Glutamatergic neuron (in vitro differentiated cells): ENCODE measurements at regions not wholly inside any gene's neighbourhood (a gene's known extent, or its start where the extent isn't known, plus 50 kb on each side); places are given as distances from the start of the nearest gene placed in this dataset.
"Not testable (repeated sequence)": the region's sequence is repeated elsewhere in the genome, so short reads cannot be mapped to it uniquely, and the experiment has no call there.

Experiments
- DNase-seq: peaks from one replicate; pipeline ENCODE4 v3.0.0; 2022
- H3K27ac Mint-ChIP-seq: one replicate; pipeline ENCODE4 v1.8.0; 2020; ENCODE audit warnings: mild to moderate bottlenecking, mixed read lengths, inconsistent platforms; ENCODE audit not compliant: unreplicated experiment
- H3K27me3 Mint-ChIP-seq: one replicate; pipeline ENCODE4 v1.8.0; 2020; ENCODE audit warnings: mild to moderate bottlenecking, moderate library complexity, mixed read lengths, inconsistent platforms; ENCODE audit not compliant: unreplicated experiment
- H3K36me3 Mint-ChIP-seq: one replicate; pipeline ENCODE4 v1.8.0; 2020; ENCODE audit warnings: mild to moderate bottlenecking, mixed read lengths, inconsistent platforms; ENCODE audit not compliant: unreplicated experiment
- H3K4me1 Mint-ChIP-seq: one replicate; pipeline ENCODE4 v1.8.0; 2020; ENCODE audit warnings: mild to moderate bottlenecking, low read depth, mixed read lengths, inconsistent platforms; ENCODE audit not compliant: unreplicated experiment
- H3K4me3 Mint-ChIP-seq: one replicate; pipeline ENCODE4 v1.8.0; 2020; ENCODE audit warnings: mild to moderate bottlenecking, mixed read lengths, inconsistent platforms; ENCODE audit not compliant: unreplicated experiment
- H3K9me3 Mint-ChIP-seq: one replicate; pipeline ENCODE4 v1.8.0; 2020; ENCODE audit warnings: mild to moderate bottlenecking, moderate library complexity, mixed read lengths, inconsistent platforms; ENCODE audit not compliant: unreplicated experiment
- TF ChIP-seq, protein P1 (sequence below): fragments of 200-600 bp; sonication (generic); IDR thresholded peaks from one replicate; pipeline ENCODE4 v1.5.0; 2021; ENCODE audit not compliant: partially characterized antibody, unreplicated experiment

DNA sequence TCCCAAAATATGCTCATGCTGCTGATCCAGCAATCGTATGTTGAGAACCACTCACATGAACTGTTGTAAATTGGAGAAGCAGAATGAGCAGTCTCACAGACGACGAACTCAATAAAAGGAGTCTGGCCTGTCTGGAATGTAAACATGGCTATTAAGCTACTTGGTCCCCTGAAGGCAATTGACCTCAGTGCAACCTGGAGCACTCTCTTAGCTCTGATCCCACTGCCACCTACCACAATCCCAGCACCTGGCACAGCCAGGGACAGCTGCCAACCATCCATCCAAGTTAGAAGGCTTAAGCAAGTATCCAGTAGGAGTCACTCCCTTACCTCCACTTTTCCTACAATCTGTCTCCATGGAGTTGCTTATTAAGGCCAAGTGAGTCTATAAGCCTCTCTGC is 406.9 kb upstream of the CLEC14A start:
- no peak overlapping the region for H3K27ac Mint-ChIP-seq
- DNase-seq, result no peak

DNA sequence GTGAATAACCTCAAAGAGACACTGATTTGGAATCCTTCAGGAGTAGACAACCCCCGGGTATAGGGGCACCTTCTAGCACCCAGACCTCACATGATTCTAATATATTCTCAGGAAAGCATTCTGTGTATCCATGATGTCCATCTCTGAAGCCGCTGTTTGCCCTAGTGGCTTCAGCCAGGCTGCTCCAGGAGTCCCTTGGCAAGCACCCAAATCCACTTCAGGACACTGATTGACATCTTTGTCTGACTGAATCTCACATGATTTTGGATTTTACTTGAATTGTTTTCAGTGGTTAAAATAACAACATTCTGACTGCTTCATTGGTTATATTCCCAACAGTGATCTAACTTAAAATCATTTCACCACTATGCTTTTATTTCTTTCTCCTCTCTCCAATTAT is 390.5 kb upstream of the CLEC14A start:
- Mint-ChIP-seq H3K27me3 (no peaks in the 10 kb centered on the region), H3K27ac (no peak overlapping the region), H3K4me3 (no peak overlapping the region), H3K9me3 (no peaks in the 10 kb centered on the region), H3K4me1 (no peaks in the 10 kb centered on the region), H3K36me3 (no peaks in the 10 kb centered on the region)
- no peak for DNase-seq
- TF ChIP-seq, protein P1, sequence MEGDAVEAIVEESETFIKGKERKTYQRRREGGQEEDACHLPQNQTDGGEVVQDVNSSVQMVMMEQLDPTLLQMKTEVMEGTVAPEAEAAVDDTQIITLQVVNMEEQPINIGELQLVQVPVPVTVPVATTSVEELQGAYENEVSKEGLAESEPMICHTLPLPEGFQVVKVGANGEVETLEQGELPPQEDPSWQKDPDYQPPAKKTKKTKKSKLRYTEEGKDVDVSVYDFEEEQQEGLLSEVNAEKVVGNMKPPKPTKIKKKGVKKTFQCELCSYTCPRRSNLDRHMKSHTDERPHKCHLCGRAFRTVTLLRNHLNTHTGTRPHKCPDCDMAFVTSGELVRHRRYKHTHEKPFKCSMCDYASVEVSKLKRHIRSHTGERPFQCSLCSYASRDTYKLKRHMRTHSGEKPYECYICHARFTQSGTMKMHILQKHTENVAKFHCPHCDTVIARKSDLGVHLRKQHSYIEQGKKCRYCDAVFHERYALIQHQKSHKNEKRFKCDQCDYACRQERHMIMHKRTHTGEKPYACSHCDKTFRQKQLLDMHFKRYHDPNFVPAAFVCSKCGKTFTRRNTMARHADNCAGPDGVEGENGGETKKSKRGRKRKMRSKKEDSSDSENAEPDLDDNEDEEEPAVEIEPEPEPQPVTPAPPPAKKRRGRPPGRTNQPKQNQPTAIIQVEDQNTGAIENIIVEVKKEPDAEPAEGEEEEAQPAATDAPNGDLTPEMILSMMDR, result no peak

More for the DNA sequence above, 406.9 kb upstream of the CLEC14A start:
- TF ChIP-seq, protein P1, result no peak
- no peaks in the 10 kb centered on the region for H3K9me3 Mint-ChIP-seq
- H3K4me3 Mint-ChIP-seq, result no peak overlapping the region
- H3K36me3 Mint-ChIP-seq, result no peaks in the 10 kb centered on the region
- H3K27me3 Mint-ChIP-seq, result no peaks in the 10 kb centered on the region
- H3K4me1 Mint-ChIP-seq, result no peaks in the 10 kb centered on the region

DNA sequence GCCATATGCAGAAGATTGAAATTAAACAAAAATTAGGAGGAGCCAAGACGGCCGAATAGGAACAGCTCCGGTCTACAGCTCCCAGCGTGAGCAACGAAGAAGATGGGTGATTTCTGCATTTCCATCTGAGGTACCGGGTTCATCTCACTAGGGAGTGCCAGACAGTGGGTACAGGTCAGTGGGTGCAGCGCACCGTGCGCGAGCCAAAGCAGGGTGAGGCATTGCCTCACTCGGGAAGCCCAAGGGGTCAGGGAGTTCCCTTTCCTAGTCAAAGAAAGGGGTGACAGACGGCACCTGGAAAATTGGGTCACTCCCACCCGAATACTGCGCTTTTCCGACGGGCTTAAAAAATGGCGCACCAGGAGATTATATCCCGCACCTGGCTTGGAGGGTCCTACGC is 379.0 kb upstream of the CLEC14A start:
- H3K27me3 Mint-ChIP-seq, H3K4me1 Mint-ChIP-seq, H3K4me3 Mint-ChIP-seq, H3K27ac Mint-ChIP-seq, H3K36me3 Mint-ChIP-seq, DNase-seq, H3K9me3 Mint-ChIP-seq: not testable (repeated sequence)

DNA sequence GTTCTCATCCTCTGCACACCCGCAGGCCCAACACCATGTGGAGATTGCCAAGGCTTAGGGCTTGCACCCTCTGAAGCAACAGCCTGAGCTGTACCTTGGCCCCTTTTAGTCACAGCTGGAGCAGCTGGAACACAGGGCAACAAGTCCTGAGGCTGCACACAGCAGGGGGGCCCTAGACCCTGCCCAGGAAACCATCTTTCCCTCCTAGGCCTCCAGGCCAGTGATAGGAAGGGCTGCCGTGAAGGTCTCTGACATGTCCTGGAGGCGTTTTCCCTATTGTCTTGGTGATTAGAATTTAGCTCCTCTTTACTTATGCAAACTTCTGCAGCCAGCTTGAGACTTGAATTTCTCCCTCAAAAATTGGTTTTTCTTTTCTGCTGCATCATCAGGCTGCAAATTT is 373.5 kb upstream of the CLEC14A start:
- TF ChIP-seq, protein P1, result no peak
- Mint-ChIP-seq H3K27me3 (peaks cover 2% of the 10 kb centered on the region), H3K36me3 (peaks cover 12% of the 10 kb centered on the region), H3K27ac (no peak overlapping the region), H3K9me3 (peaks cover 3% of the 10 kb centered on the region), H3K4me1 (no peaks in the 10 kb centered on the region), H3K4me3 (no peak overlapping the region)
- DNase-seq, result no peak

DNA sequence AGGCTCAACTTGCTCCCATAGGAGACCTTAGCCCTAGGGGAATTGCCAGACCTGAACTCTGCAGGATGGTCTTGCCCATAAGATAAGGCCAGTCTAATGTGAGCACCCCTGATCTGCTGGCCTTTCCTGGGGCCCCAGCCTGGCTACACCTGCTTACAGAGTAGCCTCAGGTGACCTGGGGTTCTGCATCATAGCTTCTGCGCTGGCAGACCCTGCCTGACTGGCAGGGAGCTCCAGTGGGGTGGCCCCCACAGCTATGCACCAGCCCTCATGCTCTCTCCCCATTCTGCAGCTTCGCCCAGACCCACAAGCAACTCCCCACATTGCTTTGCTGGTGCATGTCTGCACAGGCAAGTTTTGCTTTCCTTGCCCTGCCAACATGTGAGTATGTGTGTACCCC is 371.3 kb upstream of the CLEC14A start:
- Mint-ChIP-seq H3K27me3 (peaks cover 2% of the 10 kb centered on the region), H3K4me1 (no peaks in the 10 kb centered on the region), H3K36me3 (peaks cover 12% of the 10 kb centered on the region), H3K27ac (no peak overlapping the region), H3K9me3 (peaks cover 3% of the 10 kb centered on the region), H3K4me3 (no peak overlapping the region)
- DNase-seq, result no peak
- TF ChIP-seq, protein P1, result no peak

DNA sequence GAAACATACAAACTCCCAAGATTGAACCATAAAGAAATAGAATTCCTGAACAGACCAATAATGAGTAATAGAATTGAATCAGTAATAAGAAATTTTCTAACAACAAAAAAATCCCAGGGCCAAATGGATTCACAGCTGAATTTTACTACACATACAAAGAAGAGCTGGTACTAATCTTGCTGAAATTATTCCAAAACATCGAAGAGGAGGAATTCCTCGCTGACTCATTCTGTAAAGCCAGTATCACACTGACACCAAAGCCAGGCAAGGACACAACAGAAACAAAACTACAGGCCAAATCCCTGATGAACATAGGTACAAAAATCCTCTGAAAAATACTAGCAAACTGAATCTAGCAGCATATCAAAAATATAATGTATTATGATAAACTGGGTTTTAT is 367.8 kb upstream of the CLEC14A start:
- Mint-ChIP-seq H3K27ac (no peak overlapping the region), H3K9me3 (peaks cover 4% of the 10 kb centered on the region), H3K27me3 (peaks cover 2% of the 10 kb centered on the region), H3K4me1 (no peaks in the 10 kb centered on the region), H3K4me3 (no peak overlapping the region), H3K36me3 (no peaks in the 10 kb centered on the region)
- DNase-seq, result no peak
- TF ChIP-seq, protein P1, result no peak
